HG03097 (cell line): ENCODE measurements at regions not wholly inside any gene's neighbourhood (a gene's known extent, or its start where the extent isn't known, plus 50 kb on each side); places are given as distances from the start of the nearest gene placed in this dataset.
A peak's percentile ranks its signal among the peaks of the same experiment; 100 is the strongest.

Source experiments
- ATAC-seq: cut with Tn5 transposase; IDR thresholded peaks from one replicate; pipeline ENCODE4 v1.9.1; 2021; ENCODE audit not compliant: unreplicated experiment, low FRiP score

DNA sequence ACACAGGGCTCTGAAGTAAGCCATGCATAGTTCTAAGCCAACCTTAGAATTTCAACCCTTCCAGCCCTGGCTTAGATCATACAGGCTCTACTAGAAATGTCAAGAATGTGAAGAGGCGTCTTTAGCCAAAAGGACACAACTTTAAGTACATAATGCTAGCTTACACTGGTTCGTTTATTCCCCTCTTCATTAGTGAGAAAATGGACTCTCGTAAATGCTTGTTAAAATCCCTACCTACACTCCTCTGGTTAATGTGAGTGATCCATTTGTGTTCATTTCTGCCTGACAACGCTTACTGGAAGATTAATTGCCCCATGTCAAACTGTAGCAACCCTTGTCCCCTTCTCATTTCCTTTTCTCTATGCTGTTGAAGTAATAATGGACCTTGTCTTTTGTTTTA, 149.3 kb upstream of the POU5F2 start:
- ATAC-seq: no peak

DNA sequence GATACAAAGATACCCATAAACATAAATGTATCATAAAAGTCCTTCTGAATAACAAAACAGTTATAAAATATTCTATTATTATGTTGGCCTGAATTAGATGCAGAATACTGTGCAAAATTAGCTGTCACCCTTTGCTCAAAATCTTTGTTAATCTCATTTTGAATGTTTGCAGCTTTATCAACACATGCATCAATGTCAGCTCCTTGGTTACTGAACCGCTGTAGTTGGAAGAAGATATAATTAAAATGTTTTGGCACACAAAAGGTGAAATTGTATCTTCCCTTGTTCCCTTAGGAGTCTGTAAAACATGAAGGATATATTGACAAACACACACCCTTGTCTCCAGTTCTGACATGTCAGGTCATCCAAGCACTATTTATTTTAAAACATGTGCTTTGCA, 146.3 kb upstream of the POU5F2 start:
- ATAC-seq: no peak

DNA sequence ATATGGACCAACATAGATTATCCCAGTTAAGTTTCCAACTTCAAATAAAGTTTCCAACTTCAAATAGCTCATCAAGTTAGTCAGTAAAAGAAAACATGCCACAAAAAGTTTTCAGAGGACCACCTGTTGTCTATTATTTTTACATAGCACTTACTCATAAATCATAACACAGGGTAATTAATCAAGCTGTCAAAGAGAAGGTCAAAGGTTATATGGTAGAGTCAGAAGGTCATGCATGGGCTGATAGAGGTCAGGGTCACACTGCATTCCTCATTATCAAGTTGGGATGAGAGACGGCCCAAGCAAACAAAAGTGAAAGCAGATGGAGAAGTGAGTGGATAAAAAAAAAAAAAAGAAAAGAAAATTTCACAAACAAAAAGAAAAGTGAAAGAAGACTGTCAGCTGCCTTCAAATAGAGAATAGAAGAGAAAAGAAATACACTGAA, 145.5 kb upstream of the POU5F2 start:
- no peak for ATAC-seq

DNA sequence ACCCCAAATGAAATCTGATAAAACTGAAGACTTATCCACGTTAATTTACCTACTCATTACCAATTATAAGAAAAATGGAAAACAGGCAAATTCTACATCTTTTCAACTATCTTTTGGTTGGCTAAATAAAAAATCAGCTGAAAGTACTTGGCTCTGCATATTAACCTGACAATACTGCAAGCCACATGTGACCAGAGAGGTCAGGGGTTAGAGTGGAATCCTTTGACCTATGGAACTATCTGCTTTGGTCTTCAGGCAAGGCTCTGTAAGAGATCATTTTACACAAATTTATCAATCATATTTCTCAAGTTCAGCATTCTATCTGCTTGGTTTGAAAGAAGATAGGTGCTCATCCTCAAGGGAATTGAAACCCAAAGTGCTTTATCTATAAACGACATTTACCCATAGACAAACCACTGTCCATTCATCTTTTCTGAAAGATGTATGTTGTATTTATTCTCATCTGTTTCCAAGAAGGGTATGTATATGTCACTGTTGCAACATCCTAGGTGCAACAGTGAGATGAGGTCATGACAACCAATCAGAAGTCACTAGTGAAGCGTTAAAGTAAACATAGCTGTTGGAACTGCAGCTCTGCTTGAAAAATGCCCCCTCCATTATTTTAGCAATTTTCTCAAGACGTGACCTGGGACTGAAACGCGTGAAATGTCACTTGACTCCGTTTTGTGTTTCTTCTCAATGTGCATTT, 144.9 kb upstream of the POU5F2 start:
- ATAC-seq: no peak

DNA sequence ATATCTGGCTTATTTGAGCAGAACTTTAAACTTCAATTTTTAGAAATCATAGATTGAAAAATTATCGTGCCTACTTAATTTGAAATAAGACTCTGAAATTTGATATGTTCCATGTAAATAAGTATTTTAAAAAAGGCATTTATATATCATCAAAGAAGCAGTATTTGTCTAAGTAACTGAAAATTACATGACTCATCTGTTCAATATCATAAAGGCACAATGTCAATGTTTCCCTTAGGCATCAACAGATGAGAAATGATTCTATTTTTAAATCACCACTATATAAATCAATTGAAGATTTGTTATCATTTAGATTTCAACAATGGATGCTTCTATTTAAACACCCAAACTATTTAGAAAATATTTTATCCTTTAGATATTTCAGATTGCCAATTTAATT, 142.9 kb upstream of the POU5F2 start:
- no peak for ATAC-seq

DNA sequence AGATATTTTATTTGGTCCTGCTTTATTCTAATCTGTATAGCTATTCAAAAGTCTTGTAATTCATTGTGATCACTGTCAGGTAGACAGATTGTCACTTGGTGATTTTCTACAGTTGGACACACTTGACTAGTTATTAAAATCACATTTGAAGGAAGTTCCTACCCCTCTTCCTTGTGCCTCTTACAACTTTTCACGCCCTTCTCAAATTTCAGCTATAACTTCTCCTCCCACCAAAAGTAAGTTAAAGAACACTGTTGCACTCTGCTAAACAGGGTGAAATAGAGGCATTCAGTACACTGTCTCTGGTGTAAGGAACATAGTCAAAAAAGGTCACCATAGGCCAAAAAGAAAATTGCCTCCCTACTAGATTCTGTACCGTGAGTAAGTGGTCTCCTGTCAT, 142.1 kb upstream of the POU5F2 start:
- ATAC-seq: no peak

DNA sequence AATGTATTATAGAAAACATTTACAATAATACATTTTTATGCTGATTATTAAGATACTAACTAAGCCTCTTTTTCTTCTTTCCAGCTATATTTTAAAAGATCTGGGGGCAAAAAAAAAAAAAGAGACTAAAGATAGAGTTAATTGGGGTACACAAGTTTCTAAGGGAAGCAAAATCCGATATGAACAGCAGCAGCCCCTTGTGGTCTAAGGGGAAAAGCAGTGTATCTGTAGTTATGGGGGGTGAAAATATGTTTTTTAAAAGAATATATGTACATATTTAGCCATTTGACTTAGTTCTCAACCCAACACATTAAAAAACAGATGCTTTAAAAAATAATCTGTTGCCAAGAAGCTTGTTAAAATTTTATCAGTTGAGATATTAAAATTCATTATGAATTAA, 134.3 kb upstream of the POU5F2 start:
- ATAC-seq: no peak

DNA sequence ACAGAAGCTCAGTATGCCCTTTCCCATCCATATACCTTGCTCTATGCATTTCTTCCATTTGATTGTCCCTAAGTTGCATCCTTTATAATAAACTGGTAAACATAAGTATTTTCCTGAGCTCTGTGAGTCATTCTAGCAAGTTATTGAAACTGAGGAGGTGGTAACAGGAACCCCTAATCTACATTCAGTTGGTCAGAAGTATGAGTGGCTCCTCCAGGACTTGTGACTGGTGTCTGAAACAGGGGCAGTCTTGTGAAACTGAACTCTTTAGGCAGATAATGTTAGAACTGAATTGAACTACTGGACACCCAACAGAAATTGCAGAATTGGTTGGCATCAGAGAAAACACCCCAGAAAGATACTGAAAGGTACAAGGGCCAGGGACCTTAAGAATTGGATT, 133.1 kb upstream of the POU5F2 start:
- peak; percentile 68 for ATAC-seq

DNA sequence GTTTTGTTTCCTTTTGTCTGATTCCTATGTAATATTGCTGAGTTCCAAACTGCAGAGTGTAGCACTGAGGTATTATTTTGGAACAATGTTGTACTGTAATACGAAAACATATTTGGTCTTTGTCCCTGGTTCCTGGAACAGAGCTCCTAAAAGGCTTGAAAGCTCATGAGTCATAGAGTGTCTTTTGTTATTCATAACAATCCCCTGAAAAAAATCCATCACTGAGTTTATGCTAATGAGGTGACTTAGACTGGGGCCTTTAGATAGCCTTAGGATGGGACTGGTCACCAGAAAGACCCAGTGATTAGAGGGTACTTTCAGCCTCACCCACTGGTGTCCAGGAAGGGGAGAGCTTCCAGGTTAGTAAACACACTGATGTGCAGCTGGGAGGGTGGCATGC, 132.7 kb upstream of the POU5F2 start:
- ATAC-seq: peak; percentile 47

DNA sequence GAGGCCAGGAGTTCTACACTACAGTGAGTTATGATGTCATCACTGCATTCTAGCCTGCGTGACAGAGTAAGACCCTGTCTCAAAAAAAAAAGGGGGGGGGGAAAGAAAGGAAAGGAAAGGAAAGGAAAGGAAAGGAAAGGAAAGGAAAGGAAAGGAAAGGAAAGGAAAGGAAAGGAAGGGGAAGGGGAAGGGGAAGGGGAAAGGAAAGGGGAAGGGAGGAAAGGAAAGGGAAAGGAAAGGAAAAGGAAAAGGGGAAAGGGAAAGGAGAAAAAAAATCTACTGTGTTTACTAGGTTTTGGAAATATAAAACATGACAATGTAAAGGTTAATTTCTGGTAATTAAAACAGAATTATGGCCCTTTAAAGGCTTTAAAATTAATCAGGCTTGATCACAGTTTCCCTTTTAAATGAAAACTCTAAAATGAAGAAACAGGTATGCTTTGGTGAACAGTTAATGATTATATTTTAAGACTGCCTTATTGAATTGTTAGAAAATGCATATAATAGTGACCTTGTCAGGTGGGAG, 131.9 kb upstream of the POU5F2 start:
- ATAC-seq: no peak

DNA sequence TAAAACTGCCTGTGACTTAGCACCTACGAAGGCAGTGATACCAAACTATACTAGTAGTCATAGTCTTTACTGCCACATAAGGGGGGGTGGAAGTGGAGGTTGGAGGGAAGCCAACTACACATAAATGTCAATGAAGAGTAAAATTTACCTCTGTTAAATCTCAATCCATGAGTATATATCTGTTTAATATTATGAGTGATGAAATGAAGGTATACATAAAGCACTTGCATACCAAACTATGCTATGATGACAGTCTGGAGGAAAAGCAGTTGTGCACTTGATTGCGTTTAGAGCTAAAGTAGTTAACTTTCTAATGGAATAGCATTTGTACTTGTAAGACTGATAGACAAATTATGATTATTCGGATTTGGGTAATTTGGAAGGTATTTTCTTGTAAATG, 129.2 kb upstream of the POU5F2 start:
- no peak for ATAC-seq

DNA sequence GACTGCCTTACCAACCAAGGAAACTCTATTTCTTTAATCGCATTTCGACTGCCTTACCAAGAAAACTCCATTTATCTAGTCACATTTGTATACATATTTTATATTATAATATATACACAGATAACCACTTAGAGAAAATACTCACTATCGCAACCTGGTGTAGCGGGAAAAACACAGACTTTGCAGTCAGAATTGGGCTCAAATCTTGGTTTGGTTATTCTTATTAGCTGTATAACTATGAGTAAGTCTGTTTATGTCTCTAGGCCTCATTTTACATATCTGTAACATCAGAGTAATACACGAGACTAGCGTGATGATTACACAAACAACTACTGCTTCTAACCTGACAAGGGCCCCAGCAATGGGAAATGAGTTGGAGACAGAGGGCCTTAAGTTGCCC, 127.5 kb upstream of the POU5F2 start:
- no peak for ATAC-seq

DNA sequence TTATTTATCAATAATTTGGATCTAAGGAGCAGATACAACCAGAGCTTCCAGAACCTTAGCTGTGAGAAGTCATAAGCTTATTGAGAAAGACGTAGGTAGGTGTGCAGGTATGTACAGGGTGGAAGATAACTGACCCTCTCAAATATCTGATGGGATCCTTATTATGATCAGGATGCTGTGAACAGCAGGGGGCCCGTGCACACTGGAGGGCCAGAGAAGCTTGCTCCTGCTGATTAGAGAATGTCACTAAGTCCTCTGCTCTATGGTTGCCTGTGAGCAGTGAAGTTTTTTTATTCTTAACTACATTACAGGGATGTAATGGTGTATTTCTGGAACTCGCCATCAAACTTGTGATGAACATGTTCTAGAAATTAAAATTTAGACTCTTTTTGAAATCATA, 108.9 kb upstream of the POU5F2 start:
- ATAC-seq: no peak

DNA sequence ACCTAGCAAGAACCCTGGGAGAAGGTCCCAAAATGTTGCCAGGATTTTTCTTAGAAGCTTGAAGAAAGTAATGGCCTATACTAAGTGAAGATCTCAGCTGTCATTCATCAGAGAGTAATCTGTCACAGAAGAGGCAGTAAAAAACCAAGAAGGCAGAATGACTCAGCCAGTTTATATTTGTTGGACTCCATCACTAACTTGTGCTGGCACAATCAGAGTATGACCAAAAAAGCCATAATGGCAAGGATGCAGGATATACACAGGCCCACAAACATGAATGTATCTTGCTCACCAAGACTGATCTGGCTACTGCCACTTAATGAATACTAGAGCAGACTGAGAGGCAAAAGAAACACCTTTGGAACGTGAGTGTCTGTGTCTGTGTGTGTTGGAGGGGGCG, 104.0 kb upstream of the POU5F2 start:
- ATAC-seq: no peak

DNA sequence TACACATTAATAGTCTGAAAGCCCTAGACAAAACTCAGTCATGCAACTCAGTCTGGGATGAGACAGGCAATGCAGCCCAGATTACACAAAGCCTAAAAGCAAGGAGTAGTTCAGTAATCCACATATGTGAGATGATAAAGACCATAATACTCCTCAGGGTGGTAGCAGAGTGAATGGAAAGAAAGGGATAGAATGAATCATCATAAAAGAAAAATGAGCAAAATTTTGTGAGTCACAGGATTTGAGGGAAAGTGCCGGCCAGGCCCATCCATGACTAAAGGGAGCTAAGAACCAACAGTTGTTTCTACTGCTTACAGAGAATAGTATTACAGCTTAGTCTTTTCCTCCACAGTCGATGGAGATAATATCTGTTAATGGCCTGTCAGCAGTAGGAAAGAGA, 90.0 kb upstream of the POU5F2 start:
- no peak for ATAC-seq

DNA sequence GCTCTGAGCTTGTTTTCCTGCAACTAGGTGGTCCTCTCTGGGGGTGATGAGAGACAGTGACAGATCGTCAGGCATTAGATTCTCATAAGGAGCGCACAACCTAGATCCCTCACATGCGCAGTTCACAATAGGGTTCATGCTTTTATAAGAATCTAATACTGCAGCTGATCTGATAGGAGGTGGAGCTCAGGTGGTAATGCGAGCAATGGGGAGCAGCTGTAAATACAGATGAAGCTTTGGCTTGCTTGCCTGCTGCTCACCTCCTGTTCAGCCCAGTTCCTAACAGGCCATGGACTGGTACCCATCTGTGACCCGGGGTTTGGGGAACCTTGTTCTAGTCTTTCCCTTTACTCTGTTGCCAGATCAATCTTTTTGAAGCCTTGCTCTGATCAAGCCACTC, 89.5 kb upstream of the POU5F2 start:
- no peak for ATAC-seq

DNA sequence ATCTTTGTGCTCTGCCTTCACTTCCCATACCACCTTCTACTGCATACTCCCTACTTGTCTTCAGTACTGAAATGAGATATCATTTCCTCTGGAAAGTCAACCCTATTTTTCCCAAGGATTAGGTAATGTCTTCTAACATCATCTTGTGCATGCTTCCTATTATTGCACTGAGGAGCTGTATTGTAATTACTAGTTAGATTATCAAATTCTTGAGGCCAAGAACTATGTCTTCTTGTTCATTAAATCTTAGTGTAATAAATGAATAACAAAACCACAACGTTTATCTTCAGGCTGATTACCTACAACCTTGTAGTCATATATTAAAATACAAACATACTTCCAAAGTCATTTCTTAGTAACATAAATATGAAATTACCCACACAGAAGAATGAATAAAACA, 87.9 kb upstream of the POU5F2 start:
- no peak for ATAC-seq

DNA sequence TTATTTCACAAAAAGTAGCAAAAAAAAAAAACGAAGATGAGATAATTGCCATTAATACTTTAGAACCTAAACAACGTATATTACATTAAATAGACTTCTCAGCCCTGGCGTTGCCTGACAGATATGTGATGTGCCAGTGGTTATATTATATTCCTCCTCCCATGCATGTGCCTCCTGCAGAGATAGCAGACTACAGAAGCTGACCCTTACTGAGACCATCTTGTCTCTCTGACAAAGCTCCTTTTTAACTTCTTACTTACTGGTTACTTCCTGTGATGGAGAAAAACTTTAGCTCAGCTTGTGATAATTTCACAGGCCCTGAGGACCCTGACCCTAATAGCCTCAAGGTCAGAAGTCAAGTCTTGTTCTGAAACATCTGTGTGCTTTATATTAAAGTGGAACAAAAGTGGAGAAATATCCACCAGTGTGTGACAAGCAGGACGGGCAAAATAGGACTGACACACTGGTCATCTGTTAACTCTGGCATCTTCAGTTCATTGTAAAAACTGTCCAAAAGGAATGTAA, 80.6 kb upstream of the POU5F2 start:
- ATAC-seq: no peak

DNA sequence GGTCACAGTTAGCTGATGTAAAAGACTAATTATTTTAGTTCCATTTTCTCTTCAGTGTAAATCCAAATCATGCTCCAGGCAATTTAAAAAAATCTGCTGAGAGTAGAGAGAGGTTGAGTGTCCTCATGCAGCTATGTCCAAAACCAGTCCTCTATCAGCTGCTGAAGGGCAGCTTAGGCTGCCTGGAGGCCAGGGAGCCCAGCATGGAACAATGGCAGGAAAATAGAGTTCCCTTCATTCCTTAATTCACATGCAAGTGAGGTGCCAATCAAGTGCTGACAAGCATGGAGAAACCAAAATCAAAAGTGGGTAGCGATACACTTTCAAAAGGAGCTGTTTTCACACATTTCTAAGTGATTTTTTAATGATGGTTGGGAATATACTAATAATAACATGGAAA, 78.3 kb upstream of the POU5F2 start:
- ATAC-seq: no peak

DNA sequence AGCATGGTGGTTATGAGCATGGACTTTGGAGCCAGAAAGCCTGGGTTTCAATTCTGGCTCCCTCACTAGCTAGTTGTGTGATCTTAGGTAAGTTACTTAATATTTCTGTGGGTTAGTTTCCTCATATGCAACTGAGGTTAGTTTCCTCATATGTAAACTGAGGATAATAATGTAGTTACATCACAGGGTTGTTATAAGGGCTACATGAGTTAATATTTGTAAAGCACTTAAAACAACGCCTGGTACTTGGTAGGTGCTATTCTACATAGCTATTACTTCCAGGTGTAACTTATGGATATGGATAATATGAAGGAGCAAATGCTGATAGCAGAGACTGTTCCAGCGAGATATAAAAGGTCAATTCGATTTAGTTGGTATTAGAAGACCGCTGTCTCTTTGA, 69.4 kb upstream of the POU5F2 start:
- ATAC-seq: no peak

DNA sequence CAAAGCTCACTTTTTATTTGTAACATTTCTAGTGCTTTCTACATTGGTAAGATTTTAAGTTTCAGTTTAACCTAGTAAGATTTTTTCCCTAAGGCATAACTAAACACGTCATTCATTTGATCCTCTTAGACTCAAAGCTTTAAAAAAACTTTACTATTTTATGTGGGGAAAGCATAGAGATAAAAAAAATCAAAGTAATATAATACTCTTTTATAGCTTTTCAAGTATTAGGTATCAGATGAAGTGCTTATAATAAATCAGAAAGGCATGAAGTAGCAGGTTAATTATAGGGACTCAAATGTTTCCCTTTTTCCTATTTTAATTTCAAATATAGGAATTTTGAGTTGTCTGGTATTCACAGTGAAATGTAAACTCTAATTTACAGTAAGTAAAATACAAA, 68.0 kb upstream of the POU5F2 start:
- no peak for ATAC-seq

DNA sequence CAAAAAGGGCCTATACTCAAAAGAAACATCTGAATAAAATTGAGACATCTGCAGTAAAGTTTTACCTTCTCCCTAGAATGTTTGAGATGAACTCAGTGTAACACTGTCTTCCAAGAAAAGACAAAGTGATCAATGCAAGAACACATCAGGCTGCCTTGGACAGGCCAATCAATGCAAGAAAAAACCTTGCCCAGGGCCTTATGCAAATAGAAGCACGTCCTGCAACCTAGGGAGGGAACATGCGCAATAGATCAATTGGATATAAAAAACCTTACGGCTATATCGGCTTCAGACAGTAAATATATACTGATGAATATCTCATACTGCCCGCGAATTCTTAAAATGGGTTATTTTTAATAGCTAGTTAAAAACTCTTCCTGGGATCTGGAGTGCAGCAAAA, 66.4 kb upstream of the POU5F2 start:
- ATAC-seq: no peak
